ENCODE measurements at regions not wholly inside any gene's neighbourhood (a gene's known extent, or its start where the extent isn't known, plus 50 kb on each side); places are given as distances from the start of the nearest gene placed in this dataset.

- TF ChIP-seq, protein P1, sequence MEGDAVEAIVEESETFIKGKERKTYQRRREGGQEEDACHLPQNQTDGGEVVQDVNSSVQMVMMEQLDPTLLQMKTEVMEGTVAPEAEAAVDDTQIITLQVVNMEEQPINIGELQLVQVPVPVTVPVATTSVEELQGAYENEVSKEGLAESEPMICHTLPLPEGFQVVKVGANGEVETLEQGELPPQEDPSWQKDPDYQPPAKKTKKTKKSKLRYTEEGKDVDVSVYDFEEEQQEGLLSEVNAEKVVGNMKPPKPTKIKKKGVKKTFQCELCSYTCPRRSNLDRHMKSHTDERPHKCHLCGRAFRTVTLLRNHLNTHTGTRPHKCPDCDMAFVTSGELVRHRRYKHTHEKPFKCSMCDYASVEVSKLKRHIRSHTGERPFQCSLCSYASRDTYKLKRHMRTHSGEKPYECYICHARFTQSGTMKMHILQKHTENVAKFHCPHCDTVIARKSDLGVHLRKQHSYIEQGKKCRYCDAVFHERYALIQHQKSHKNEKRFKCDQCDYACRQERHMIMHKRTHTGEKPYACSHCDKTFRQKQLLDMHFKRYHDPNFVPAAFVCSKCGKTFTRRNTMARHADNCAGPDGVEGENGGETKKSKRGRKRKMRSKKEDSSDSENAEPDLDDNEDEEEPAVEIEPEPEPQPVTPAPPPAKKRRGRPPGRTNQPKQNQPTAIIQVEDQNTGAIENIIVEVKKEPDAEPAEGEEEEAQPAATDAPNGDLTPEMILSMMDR (conservative IDR thresholded peaks at IDR 0.05; ENCODE audit: low read depth, low read length): no peak
- TF ChIP-seq EZH2 (IDR thresholded peaks at IDR 0.05; ENCODE audit: low read length, unreplicated experiment) (no peak), EZH2phosphoT487 (IDR thresholded peaks at IDR 0.05; ENCODE audit: borderline replicate concordance, low read length) (no peak)
Observed at GRCh38 chr12:24361877-24362580, 412.6 kb upstream of the SOX5 start.

All from PC-3 (cell line).